KBM-7 (cell line): ENCODE measurements at regions not wholly inside any gene's neighbourhood (a gene's known extent, or its start where the extent isn't known, plus 50 kb on each side); places are given as distances from the start of the nearest gene placed in this dataset.
"Not testable (repeated sequence)": the region's sequence is repeated elsewhere in the genome, so short reads cannot be mapped to it uniquely, and the experiment has no call there.

Experiments
- DNase-seq: peaks from one replicate; pipeline ENCODE4 v3.0.0-alpha.2; 2015
- in situ Hi-C: fragments of 300-500 bp; cut with MboI; formaldehyde crosslinking; loops from 2 replicates; pipeline ENCODE4 v1.14.3; 2020; ENCODE audit warnings: low sequenced_read_pairs, low pct_unique_long_range_greater_than_20kb, mixed read lengths

GRCh38 chr1:189958756-189959155 lies 518.9 kb downstream of the BRINP3 start:
- DNase-seq = no peak
- in situ Hi-C loops = no loop called here

GRCh38 chr1:189960769-189961168 lies 516.9 kb downstream of the BRINP3 start:
- in situ Hi-C loops = no loop called here
- no peak for DNase-seq

GRCh38 chr1:189962181-189962580 lies 515.5 kb downstream of the BRINP3 start:
- in situ Hi-C loops = no loop called here
- no peak for DNase-seq

DNA sequence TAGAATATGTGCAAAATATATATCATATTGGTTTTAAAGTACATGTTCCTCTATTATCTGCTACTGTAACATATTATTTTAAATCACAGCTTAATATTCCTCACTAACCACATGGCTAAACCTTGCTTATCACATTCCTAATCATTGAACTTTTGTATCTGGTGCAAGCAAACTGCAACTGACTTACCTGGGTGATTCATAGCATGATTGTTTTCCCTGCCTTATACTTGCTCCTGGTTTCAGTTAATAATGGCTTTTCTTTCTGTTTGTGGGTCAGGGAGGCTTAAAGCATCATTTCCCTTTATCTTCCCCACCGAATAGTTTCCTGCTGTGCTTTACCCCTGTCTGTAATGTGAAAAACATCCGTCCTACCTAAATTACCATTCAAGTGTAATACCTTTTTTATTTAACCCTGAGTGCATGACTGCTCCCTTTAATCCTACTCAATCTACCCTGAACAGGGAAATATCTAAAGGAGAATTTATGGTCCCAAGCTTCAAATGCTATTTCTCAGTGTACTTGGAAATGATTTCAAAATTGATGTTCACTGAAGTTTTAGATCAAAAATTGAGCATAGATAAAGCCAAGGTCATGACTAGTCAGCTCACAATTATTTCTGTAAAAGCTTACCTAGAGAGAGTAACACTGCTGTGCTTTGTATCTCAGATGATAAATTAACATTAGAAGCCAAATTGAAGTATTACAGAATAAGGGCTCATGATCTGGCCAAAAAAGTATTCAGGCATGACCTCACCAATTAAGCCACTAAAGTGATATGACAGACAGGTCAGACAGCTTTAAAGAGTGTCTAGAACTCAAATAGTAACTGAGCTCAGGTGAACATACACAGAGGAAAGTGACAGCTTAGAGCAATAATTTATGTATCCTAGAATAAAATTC lies 507.1 kb downstream of the BRINP3 start:
- no peak for DNase-seq
- in situ Hi-C loops = no loop called here

- no peak for DNase-seq
- in situ Hi-C loops = no loop called here
These were observed 506.0 kb downstream of the BRINP3 start for GRCh38 chr1:189971656-189972055.

DNA sequence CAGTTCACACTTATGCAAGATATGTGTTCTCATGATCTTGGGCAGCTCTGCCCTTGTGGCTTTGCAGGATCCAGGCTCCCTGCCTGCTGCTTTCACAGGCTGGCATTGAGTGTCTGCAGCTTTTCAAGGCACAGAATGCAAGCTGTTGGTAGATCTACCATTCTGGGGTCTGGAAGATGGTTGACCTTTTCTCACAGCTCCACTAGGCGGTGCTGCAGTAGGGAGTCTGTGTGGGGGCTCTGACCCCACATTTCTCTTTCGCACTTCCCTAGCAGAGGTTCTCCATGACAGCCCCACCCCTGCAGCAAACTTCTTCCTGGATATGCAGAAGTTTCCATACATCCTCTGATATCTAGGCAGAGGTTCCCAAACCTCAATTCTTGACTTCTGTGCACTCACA lies 500.5 kb downstream of the BRINP3 start:
- in situ Hi-C loops = no loop called here
- no peak for DNase-seq

DNA sequence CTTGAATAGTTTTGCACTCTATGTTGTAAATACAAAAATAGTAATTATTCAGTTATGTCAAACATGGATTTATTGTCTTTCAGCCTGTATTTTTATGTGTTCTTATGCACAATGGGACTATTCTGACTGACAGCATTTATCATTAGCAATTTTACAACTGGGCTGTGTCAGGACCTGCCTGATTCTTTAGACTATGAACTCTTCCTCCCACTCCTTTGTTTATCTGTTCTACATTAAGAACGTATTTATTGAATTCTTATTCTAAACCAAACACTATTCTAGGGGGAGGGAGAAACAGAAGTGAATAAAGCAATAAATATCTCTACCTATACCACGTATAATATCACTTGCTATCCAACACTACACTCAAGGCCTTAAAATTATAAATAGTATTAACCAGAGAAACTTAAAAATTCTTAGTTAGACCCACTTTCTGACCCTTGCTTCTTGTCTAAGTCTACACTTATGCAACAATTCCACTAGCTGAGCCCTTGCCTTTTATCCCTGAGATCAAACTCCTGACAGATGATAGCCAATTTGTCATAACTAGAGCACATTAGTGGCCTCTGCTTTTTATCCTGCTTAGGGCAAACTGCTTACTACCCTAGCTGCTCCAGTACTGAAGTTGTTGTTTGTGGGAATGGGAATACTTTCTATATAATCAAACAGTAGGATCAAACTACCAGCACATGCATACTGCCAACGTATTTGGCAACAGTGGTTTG lies 494.3 kb downstream of the BRINP3 start:
- DNase-seq = no peak
- in situ Hi-C loops = no loop called here

DNA sequence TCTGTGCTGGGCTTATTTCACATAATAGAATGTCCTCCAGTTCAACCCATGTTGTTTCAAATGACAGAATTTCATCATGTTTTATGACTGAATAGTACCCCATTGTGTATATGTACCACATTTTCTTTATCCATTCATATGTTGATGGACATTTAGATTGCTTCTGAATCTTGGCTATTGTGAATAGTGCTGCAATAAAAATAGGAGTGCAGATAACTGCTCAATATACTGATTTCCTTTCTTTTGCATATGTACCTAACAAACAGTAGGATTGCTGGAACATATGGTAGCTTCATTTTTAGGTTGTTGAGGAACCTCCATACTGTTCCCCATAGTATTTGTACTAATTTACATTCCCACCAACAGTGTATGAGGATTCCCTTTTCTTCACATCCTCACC lies 491.1 kb downstream of the BRINP3 start:
- in situ Hi-C loops = no loop called here
- no peak for DNase-seq

DNA sequence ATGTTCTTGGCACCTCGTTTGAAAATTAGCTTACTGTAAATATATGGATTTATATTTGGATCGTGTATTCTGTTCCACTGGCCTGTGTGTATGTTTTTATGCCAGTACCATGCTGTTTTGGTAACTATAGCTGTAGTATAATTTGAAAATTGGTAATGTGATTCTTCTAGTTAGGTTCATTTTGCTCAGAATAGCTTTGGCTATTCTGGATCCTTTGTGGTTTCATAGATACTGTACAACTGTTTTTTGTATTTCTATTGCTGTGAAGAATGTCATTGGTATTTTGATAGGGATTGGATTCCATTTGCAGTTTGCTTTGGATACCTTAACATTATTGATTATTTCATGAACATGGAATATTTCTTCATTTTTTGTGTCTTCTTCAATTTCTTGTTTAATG lies 490.2 kb downstream of the BRINP3 start:
- in situ Hi-C loops = no loop called here
- DNase-seq = no peak

- DNase-seq = no peak
- in situ Hi-C loops = no loop called here
These were observed 484.8 kb downstream of the BRINP3 start for GRCh38 chr1:189992856-189993255.

DNA sequence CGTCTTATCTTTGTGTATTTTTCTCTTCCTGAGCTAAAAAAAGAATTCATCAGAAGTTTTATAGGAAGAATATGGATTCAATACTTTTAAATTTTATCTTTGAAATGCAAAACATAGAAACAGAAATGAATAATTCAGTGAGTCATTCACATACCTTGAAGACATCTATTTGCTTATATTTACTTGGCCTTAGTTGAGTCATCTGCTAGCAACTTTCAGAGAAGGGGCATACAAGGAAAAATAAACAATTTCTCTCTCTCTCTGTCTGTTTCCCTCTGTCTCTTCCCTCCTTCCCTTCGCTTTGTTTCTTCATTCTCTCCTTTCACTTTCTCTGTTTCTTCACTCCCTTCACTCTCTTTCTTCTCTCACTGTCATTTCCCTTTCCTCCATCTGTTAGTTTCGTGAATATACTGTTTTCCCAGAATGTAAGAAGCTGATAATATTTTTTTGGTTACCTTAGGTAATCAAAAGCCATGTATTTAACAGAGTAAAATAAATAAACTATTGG lies 477.2 kb downstream of the BRINP3 start:
- DNase-seq = no peak
- in situ Hi-C loops = no loop called here

- in situ Hi-C loops = no loop called here
- DNase-seq = no peak
These were observed 476.5 kb downstream of the BRINP3 start for GRCh38 chr1:190001187-190001586.

DNA sequence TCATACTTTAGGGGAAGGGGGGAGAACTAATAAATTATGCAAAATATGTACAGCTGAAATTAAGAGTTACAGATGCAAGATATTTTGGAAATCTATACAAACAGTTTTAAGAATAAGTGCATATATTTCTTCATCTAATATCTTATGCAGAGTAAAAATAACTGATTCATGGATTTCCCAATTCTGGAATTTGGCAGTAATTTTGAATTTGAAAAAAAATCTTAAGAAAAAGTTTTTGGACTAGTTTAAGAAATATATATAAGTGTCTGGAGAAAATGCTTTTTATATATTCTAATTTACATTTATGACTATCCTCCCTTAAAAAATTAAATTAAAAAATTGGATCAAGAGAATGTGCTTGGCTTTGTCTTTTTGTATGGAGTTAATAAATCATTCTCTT lies 474.3 kb downstream of the BRINP3 start:
- in situ Hi-C loops = no loop called here
- no peak for DNase-seq

GRCh38 chr1:190011585-190011984 lies 466.1 kb downstream of the BRINP3 start:
- no peak for DNase-seq
- in situ Hi-C loops = no loop called here

DNA sequence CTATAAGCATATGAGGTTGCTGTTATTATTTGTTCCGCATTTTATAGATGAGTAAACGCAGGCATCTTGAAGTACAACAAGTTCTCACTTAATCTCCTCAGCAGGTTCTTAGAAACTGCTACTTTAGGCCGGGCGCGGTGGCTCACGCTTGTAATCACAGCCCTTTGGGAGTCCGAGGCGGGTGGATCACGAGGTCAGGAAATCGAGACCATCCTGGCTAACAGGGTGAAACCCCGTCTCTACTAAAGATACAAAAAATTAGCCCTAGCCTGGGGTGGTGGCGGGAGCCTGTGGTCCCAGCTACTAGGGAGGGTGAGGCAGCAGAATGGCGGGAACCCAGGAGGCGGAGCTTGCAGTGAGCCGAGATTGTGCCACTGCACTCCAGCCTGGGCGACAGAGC lies 458.5 kb downstream of the BRINP3 start:
- DNase-seq, in situ Hi-C loops: not testable (repeated sequence)

GRCh38 chr1:190019717-190020116 lies 457.9 kb downstream of the BRINP3 start:
- no peak for DNase-seq
- in situ Hi-C loops = no loop called here

DNA sequence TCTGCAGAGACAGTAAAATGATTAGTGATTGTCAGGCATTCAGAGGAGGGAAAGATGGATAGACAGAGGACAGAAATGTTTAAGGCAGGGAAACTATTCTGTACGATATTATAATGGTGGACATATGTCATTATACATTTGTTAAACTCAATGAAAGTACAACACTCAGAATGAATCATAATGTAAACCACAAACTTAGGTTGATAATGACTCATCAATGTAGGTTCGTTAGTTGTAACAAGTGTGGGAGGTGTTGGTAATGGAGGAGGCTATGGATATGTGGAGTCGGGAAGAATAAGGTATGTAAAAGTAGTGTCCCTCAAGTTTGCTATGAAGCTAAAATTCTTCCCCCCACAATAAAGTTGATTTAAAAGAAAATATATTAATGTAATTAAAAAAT lies 455.0 kb downstream of the BRINP3 start:
- DNase-seq = no peak
- in situ Hi-C loops = no loop called here

- DNase-seq = no peak
- in situ Hi-C loops = no loop called here
These were observed 448.2 kb downstream of the BRINP3 start for GRCh38 chr1:190029441-190029840.

DNA sequence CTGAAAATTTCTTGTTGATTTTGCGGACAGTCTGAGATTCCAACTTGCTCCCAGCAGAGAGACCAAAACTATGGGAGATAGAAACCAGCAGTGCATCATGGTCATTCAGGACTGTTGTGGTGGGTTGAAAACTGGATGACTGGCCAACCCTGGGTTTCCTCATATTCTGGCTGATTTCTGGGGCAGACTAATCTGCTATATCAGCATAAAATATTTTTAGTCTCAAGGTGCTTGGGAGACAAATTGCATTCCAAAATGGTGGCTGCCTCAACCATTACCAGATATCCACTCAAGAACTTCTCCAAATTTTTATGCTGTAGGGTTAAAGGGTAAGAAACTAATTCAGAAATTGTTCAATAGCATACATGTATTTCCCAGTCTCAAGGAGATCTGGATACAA lies 434.0 kb downstream of the BRINP3 start:
- in situ Hi-C loops = no loop called here
- DNase-seq = no peak

DNA sequence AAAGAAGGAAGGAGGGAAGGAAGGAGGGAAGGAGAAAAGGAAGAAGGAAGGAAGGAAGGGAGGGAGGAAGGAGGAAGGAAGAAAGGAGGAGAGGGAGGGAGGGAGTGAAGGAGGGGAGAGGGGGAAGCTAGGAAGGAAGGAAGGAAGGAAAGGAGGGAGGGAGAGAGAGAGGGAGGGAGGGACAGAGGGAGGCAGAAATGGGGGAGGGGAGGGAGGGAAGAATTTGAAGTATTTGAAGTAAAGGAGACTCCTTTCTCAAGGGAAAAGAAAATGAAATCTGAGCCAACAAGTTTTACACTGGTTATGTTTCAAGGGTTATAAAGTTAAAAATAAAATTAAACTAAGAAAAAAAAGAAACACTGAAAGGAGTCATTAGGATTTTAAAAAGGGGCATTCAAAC lies 431.4 kb downstream of the BRINP3 start:
- DNase-seq = no peak
- in situ Hi-C loops = no loop called here
